ENCODE measurements at regions not wholly inside any gene's neighbourhood (a gene's known extent, or its start where the extent isn't known, plus 50 kb on each side); places are given as distances from the start of the nearest gene placed in this dataset.

GRCh38 chr2:41495050-41495449, 552.8 kb upstream of the PKDCC start:
- DNase-seq: no peak
- Histone ChIP-seq H3K27me3 (no peaks in the 10 kb centered on the region), H3K9me3 (peaks cover 11 to 42% (median 29%) of the 10 kb centered on the region in 4 donors), H3K36me3 (no peaks in the 10 kb centered on the region), H3K27ac (no peak overlapping the region), H3K4me3 (no peak overlapping the region), H3K4me1 (no peaks in the 10 kb centered on the region)
- no peak for TF ChIP-seq CTCF (IDR thresholded peaks at IDR 0.05)
- TF ChIP-seq POLR2A (IDR thresholded peaks at IDR 0.05): no peak
- no peak for TF ChIP-seq EP300 (IDR thresholded peaks at IDR 0.05)
- no peak for TF ChIP-seq POLR2AphosphoS5 (IDR thresholded peaks at IDR 0.05)
- 79 to 84% methylated on average over 5 of the region's 5 CpGs for WGBS, 2 donors
- intact Hi-C loops (cut with DNase I): no loop called here

- H3K27ac ChIP-seq: no peak overlapping the region
- no peaks in the 10 kb centered on the region for H3K27me3 ChIP-seq
- H3K4me3 ChIP-seq: no peak overlapping the region
- H3K36me3 ChIP-seq: no peaks in the 10 kb centered on the region
- intact Hi-C loops (cut with DNase I): no loop called here
- peaks cover 11 to 42% (median 29%) of the 10 kb centered on the region in 4 donors for H3K9me3 ChIP-seq
- no peaks in the 10 kb centered on the region for H3K4me1 ChIP-seq
- TF ChIP-seq EP300 (IDR thresholded peaks at IDR 0.05) (no peak), CTCF (IDR thresholded peaks at IDR 0.05) (no peak), POLR2A (IDR thresholded peaks at IDR 0.05) (no peak), POLR2AphosphoS5 (IDR thresholded peaks at IDR 0.05) (no peak)
- 95 to 96% methylated on average over 3 of the region's 3 CpGs for WGBS, 2 donors
- no peak for DNase-seq
These were observed 550.9 kb upstream of the PKDCC start for GRCh38 chr2:41496908-41497307.

- intact Hi-C loops (cut with DNase I): no loop called here
- H3K9me3 ChIP-seq: peaks cover 11 to 36% (median 29%) of the 10 kb centered on the region in 4 donors
- TF ChIP-seq POLR2AphosphoS5 (IDR thresholded peaks at IDR 0.05) (no peak), EP300 (IDR thresholded peaks at IDR 0.05) (no peak), CTCF (IDR thresholded peaks at IDR 0.05) (no peak), POLR2A (IDR thresholded peaks at IDR 0.05) (no peak)
- H3K36me3 ChIP-seq: no peaks in the 10 kb centered on the region
- WGBS, 2 donors: 85 to 86% methylated on average over 3 of the region's 3 CpGs
- H3K27ac ChIP-seq: no peak overlapping the region
- no peaks in the 10 kb centered on the region for H3K27me3 ChIP-seq
- H3K4me3 ChIP-seq: no peak overlapping the region
- H3K4me1 ChIP-seq: no peaks in the 10 kb centered on the region
- DNase-seq: no peak
These were observed 549.0 kb upstream of the PKDCC start for GRCh38 chr2:41498781-41499180.

- WGBS, 2 donors: 82 to 91% methylated on average over 2 of the region's 2 CpGs
- H3K27ac ChIP-seq: no peak overlapping the region
- no peaks in the 10 kb centered on the region for H3K4me1 ChIP-seq
- peaks cover 2 to 17% (median 11%) of the 10 kb centered on the region in 4 donors for H3K9me3 ChIP-seq
- intact Hi-C loops (cut with DNase I): no loop called here
- no peak for TF ChIP-seq POLR2AphosphoS5 (IDR thresholded peaks at IDR 0.05)
- no peak for TF ChIP-seq CTCF (IDR thresholded peaks at IDR 0.05)
- no peak for TF ChIP-seq EP300 (IDR thresholded peaks at IDR 0.05)
- TF ChIP-seq POLR2A (IDR thresholded peaks at IDR 0.05): no peak
- no peaks in the 10 kb centered on the region for H3K36me3 ChIP-seq
- DNase-seq: no peak
- no peak overlapping the region for H3K4me3 ChIP-seq
- H3K27me3 ChIP-seq: no peaks in the 10 kb centered on the region
These were observed 546.9 kb upstream of the PKDCC start for GRCh38 chr2:41500895-41501294.

- TF ChIP-seq EP300 (IDR thresholded peaks at IDR 0.05) (no peak), POLR2A (IDR thresholded peaks at IDR 0.05) (no peak), CTCF (IDR thresholded peaks at IDR 0.05) (no peak), POLR2AphosphoS5 (IDR thresholded peaks at IDR 0.05) (no peak)
- H3K4me1 ChIP-seq: no peaks in the 10 kb centered on the region
These were observed 545.1 kb upstream of the PKDCC start for GRCh38 chr2:41502752-41503151.

More at GRCh38 chr2:41502752-41503151, 545.1 kb upstream of the PKDCC start:
- H3K27ac ChIP-seq: no peak overlapping the region
- H3K9me3 ChIP-seq: peaks cover 0 to under 1% (median 0%) of the 10 kb centered on the region in 4 donors
- WGBS, 2 donors: 78 to 90% methylated on average over 1 of the region's 1 CpG
- no peak overlapping the region for H3K4me3 ChIP-seq
- H3K36me3 ChIP-seq: no peaks in the 10 kb centered on the region
- intact Hi-C loops (cut with DNase I): no loop called here
- DNase-seq: no peak
- no peaks in the 10 kb centered on the region for H3K27me3 ChIP-seq

Data from sigmoid colon (tissue), 6 donors.